GM12878 (cell line): ENCODE measurements at regions not wholly inside any gene's neighbourhood (a gene's known extent, or its start where the extent isn't known, plus 50 kb on each side); places are given as distances from the start of the nearest gene placed in this dataset.

Experiments
- ATAC-seq: fragments of 200-7000 bp; cut with Tn5 transposase; 3 replicates; pipeline ENCODE4 v1.9.1; 2020; ENCODE audit warnings: mild to moderate bottlenecking, moderate library complexity
- BruUV-seq: library from RNA; stranded (reverse); fragments of 400-500 nt; replicated peaks from 2 replicates; lab custom pipeline; 2021; lab: Mats Ljungman, UMichigan
- CTCF ChIA-PET: fragments of 300-600 bp; sonication (Branson Sonifier 250); formaldehyde crosslinking; extraction: SDS; loops from one replicate; lab custom pipeline; 2021; ENCODE audit warnings: inconsistent platforms; lab: Yijun Ruan, JAX
- POLR2A ChIA-PET: fragments of 350-600 bp; formaldehyde crosslinking; extraction: SDS; loops from one replicate; lab custom pipeline; 2021; ENCODE audit warnings: inconsistent platforms; lab: Charles Lee
- RAD21 ChIA-PET: fragments of 300-600 bp; sonication (Branson Sonifier 250); formaldehyde crosslinking; loops from one replicate; lab custom pipeline; 2023; ENCODE audit warnings: antibody characterized with exemption; ENCODE audit not compliant: unreplicated experiment; lab: Charles Lee
- SMC1A ChIA-PET: fragments of 300-600 bp; sonication (Branson Sonifier 250); formaldehyde crosslinking; loops from one replicate; lab custom pipeline; 2023; ENCODE audit not compliant: unreplicated experiment, uncharacterized antibody; lab: Charles Lee
- DNase-seq: peaks from one replicate; pipeline ENCODE4 v3.0.0-alpha.2; 2011; ENCODE audit warnings: low read depth, low spot score
- FAIRE-seq: peaks from 3 replicates; lab custom pipeline; 2011; peaks lifted over from hg19 to GRCh38; lab: Jason Lieb, UNC
- H2AFZ ChIP-seq: 2 replicates; pipeline ENCODE4 v1.6.0; 2011; ENCODE audit warnings: low read depth, low read length, control low read depth; ENCODE audit not compliant: control insufficient read depth
- H3K27ac ChIP-seq: 2 replicates; pipeline ENCODE4 v1.5.1; 2011; ENCODE audit warnings: control low read depth; ENCODE audit not compliant: control insufficient read depth, insufficient read depth
- H3K27me3 ChIP-seq, 2 experiments: replicated peaks in 1 of 2; 2 replicates each; pipeline versions ENCODE4 v1.6.0 to v1.6.1; 2011; ENCODE audit warnings: low read length in 1 of 2; ENCODE audit not compliant: control insufficient read depth in 2 of 2, insufficient read depth in 2 of 2
- H3K36me3 ChIP-seq, 2 experiments: 2 replicates each; pipeline ENCODE4 v1.5.1; 2011; ENCODE audit warnings: low read length in 1 of 2; ENCODE audit not compliant: control insufficient read depth in 2 of 2, insufficient read depth in 2 of 2
- H3K4me1 ChIP-seq: 2 replicates; pipeline ENCODE4 v1.6.1; 2011; ENCODE audit warnings: mild to moderate bottlenecking, low read length, moderate library complexity, mixed read lengths; ENCODE audit not compliant: control insufficient read depth, insufficient read depth
- H3K4me2 ChIP-seq: 2 replicates; pipeline ENCODE4 v1.6.0; 2011; ENCODE audit warnings: control low read depth; ENCODE audit not compliant: control insufficient read depth, insufficient read depth
- H3K4me3 ChIP-seq: fragments of 200-600 bp; sonication (generic); 2 replicates; pipeline ENCODE4 v1.5.1; 2016
- H3K79me2 ChIP-seq: 2 replicates; pipeline ENCODE4 v1.6.0; 2011; ENCODE audit warnings: low read length; ENCODE audit not compliant: control insufficient read depth, insufficient read depth
- H3K9ac ChIP-seq: 2 replicates; pipeline ENCODE4 v1.8.0; 2011; ENCODE audit warnings: low read length, control low read depth, mixed read lengths; ENCODE audit not compliant: control insufficient read depth, insufficient read depth
- H3K9me3 ChIP-seq: replicated peaks from 3 replicates; pipeline ENCODE4 v1.5.1; 2011; ENCODE audit warnings: mild to moderate bottlenecking, low read length; ENCODE audit not compliant: control insufficient read depth, insufficient read depth
- H4K20me1 ChIP-seq: 2 replicates; pipeline ENCODE4 v1.6.0; 2011; ENCODE audit not compliant: control insufficient read depth, insufficient read depth
- E2F4 ChIP-seq: IDR thresholded peaks from 2 replicates; pipeline ENCODE4 v1.6.1; 2012; ENCODE audit warnings: low read depth, low read length, improper control_type of control experiment
- ESRRA ChIP-seq: IDR thresholded peaks from 2 replicates; pipeline ENCODE4 v1.6.1; 2012; ENCODE audit warnings: mild to moderate bottlenecking, low read length, improper control_type of control experiment
- FOXM1 ChIP-seq: IDR thresholded peaks from 2 replicates; pipeline ENCODE4 v1.6.1; 2012; ENCODE audit warnings: low read depth, mild to moderate bottlenecking, inconsistent platforms, low read length, moderate library complexity
- IKZF1 ChIP-seq: fragments of 450-650 bp; conservative IDR thresholded peaks from 2 replicates; pipeline ENCODE4 v1.6.1; 2017; ENCODE audit warnings: antibody characterized with exemption, mild to moderate bottlenecking
- JUNB ChIP-seq: IDR thresholded peaks from 2 replicates; pipeline ENCODE4 v1.6.1; 2016; ENCODE audit warnings: antibody characterized with exemption, mild to moderate bottlenecking
- NFIC ChIP-seq: IDR thresholded peaks from 2 replicates; pipeline ENCODE4 v1.6.1; 2012; ENCODE audit warnings: low read depth, mild to moderate bottlenecking, inconsistent platforms, low read length, moderate library complexity
- NRF1 ChIP-seq: conservative IDR thresholded peaks from 2 replicates; pipeline ENCODE4 v1.6.1; 2011; ENCODE audit warnings: mild to moderate bottlenecking, low read depth, low read length, improper control_type of control experiment
- POU2F2 ChIP-seq: IDR thresholded peaks from 3 replicates; pipeline ENCODE4 v1.6.1; 2011; ENCODE audit warnings: low read depth, mild to moderate bottlenecking, low read length, borderline replicate concordance
- RFX5 ChIP-seq: IDR thresholded peaks from 2 replicates; pipeline ENCODE4 v1.6.1; 2011; ENCODE audit warnings: low read depth, low read length, improper control_type of control experiment
- YBX1 ChIP-seq: fragments of 450-650 bp; IDR thresholded peaks from 2 replicates; pipeline ENCODE4 v1.6.1; 2016; ENCODE audit warnings: antibody characterized with exemption
- YY1 ChIP-seq: IDR thresholded peaks from 2 replicates; pipeline ENCODE4 v1.6.1; 2011; ENCODE audit warnings: low read depth, mild to moderate bottlenecking, low read length
- ZBTB11 ChIP-seq: fragments of 450-650 bp; formaldehyde crosslinking; IDR thresholded peaks from 2 replicates; pipeline ENCODE4 v1.5.0; 2022; ENCODE audit warnings: mild to moderate bottlenecking, missing genetic modification characterization
- ZBTB40 ChIP-seq: fragments of 450-650 bp; IDR thresholded peaks from 2 replicates; pipeline ENCODE4 v1.6.1; 2016; ENCODE audit warnings: mild to moderate bottlenecking, moderate library complexity, borderline replicate concordance
- ZNF687 ChIP-seq: fragments of 450-650 bp; IDR thresholded peaks from 2 replicates; pipeline ENCODE4 v1.6.1; 2017; ENCODE audit warnings: mild to moderate bottlenecking, moderate library complexity
- in situ Hi-C: fragments of 300-500 bp; cut with MboI; formaldehyde crosslinking; loops from 9 replicates; pipeline ENCODE4 v1.14.3; 2018; ENCODE audit warnings: mixed read lengths
- intact Hi-C: fragments of 100-400 bp; cut with micrococcal nuclease; formaldehyde crosslinking; loops from one replicate; pipeline ENCODE4 v1.14.2; 2022; ENCODE audit not compliant: unreplicated experiment

GRCh38 chr6:112576423-112576822, 229.3 kb downstream of the RFPL4B start:
- no peak overlapping the region for H3K27ac ChIP-seq
- H3K4me2 ChIP-seq: no peak overlapping the region
- no peaks in the 10 kb centered on the region for H3K27me3 ChIP-seq
- no peaks in the 10 kb centered on the region for H3K36me3 ChIP-seq
- ChIA-PET POLR2A (no interaction called here), RAD21 (no interaction called here), CTCF (no interaction called here), SMC1A (no interaction called here)
- no peaks in the 10 kb centered on the region for H4K20me1 ChIP-seq
- no peak overlapping the region for H3K4me3 ChIP-seq
- H3K9me3 ChIP-seq: no peaks in the 10 kb centered on the region
- H3K79me2 ChIP-seq: no peaks in the 10 kb centered on the region
- no peak for FAIRE-seq
- ATAC-seq: no peak
- BruUV-seq: no TSS peak
- H2AFZ ChIP-seq: no peak overlapping the region
- in situ Hi-C loops (no loop called here), intact Hi-C loops (no loop called here)
- DNase-seq: no peak
- H3K4me1 ChIP-seq: no peaks in the 10 kb centered on the region
- no peak overlapping the region for H3K9ac ChIP-seq
- TF ChIP-seq ESRRA (no peak), IKZF1 (no peak), FOXM1 (no peak), ZBTB40 (no peak), ZBTB11 (CRISPR knock-in tag) (no peak), POU2F2 (no peak), RFX5 (no peak), JUNB (no peak), E2F4 (no peak), NRF1 (no peak), YY1 (no peak), YBX1 (no peak), ZNF687 (no peak), NFIC (no peak)
